SK-N-SH treated with all-trans-retinoic acid at 6 μM for 48 hours (cell line): ENCODE measurements at regions not wholly inside any gene's neighbourhood (a gene's known extent, or its start where the extent isn't known, plus 50 kb on each side); places are given as distances from the start of the nearest gene placed in this dataset.

Source experiments
- ATAC-seq: fragments of 200-7000 bp; cut with Tn5 transposase; 3 replicates; pipeline ENCODE4 v1.9.1; 2020; ENCODE audit warnings: mild to moderate bottlenecking, moderate library complexity
- ESRRG ChIP-seq: fragments of 250-450 bp; sonication (Bioruptor Pico); IDR thresholded peaks from 2 replicates; pipeline ENCODE4 v1.6.1; 2021; ENCODE audit warnings: mild to moderate bottlenecking
- GLIS3 ChIP-seq: fragments of 250-450 bp; sonication (Bioruptor Pico); IDR thresholded peaks from 2 replicates; pipeline ENCODE4 v1.5.0; 2020; ENCODE audit warnings: mild to moderate bottlenecking, moderate library complexity
- OSR1 ChIP-seq: fragments of 250-450 bp; sonication (Bioruptor Pico); IDR thresholded peaks from 2 replicates; pipeline ENCODE4 v1.8.0; 2022; ENCODE audit warnings: moderate library complexity, mild to moderate bottlenecking, inconsistent platforms
- PPARA ChIP-seq: fragments of 250-450 bp; sonication (Bioruptor Pico); IDR thresholded peaks from 2 replicates; pipeline ENCODE4 v1.5.0; 2020; ENCODE audit warnings: mild to moderate bottlenecking, borderline replicate concordance
- SNAI2 ChIP-seq: fragments of 250-450 bp; sonication (Bioruptor Pico); IDR thresholded peaks from 2 replicates; pipeline ENCODE4 v1.5.0; 2020; ENCODE audit warnings: mild to moderate bottlenecking, moderate library complexity
- TCF4 ChIP-seq: fragments of 250-450 bp; sonication (Bioruptor Pico); IDR thresholded peaks from 2 replicates; pipeline ENCODE4 v1.8.0; 2021; ENCODE audit warnings: mild to moderate bottlenecking, moderate library complexity, borderline replicate concordance
- TOX ChIP-seq: fragments of 250-450 bp; sonication (Bioruptor Pico); IDR thresholded peaks from 2 replicates; pipeline ENCODE4 v1.8.0; 2021; ENCODE audit warnings: mild to moderate bottlenecking, moderate library complexity, borderline replicate concordance
- ZFP3 ChIP-seq: fragments of 250-450 bp; sonication (Bioruptor Pico); IDR thresholded peaks from 2 replicates; pipeline ENCODE4 v1.5.0; 2020; ENCODE audit warnings: mild to moderate bottlenecking, moderate library complexity
- ZFP30 ChIP-seq: fragments of 450-650 bp; formaldehyde crosslinking; IDR thresholded peaks from 2 replicates; pipeline ENCODE4 v1.5.0; 2022; ENCODE audit warnings: mild to moderate bottlenecking, moderate library complexity
- ZNF565 ChIP-seq: fragments of 450-650 bp; formaldehyde crosslinking; conservative IDR thresholded peaks from 2 replicates; pipeline ENCODE4 v1.5.0; 2020; ENCODE audit warnings: low read depth, mild to moderate bottlenecking, moderate library complexity
- ZNF8 ChIP-seq: fragments of 450-650 bp; formaldehyde crosslinking; IDR thresholded peaks from 2 replicates; pipeline ENCODE4 v1.5.0; 2020; ENCODE audit warnings: mild to moderate bottlenecking, moderate library complexity
- TF ChIP-seq, protein P1 (sequence below): fragments of 250-450 bp; sonication (Bioruptor Pico); IDR thresholded peaks from 2 replicates; pipeline ENCODE4 v1.8.0; 2021; ENCODE audit warnings: low read depth, mild to moderate bottlenecking, moderate library complexity, borderline replicate concordance
- TF ChIP-seq, protein P2 (sequence below): fragments of 250-450 bp; sonication (Bioruptor Pico); IDR thresholded peaks from 2 replicates; pipeline ENCODE4 v1.5.1; 2020; ENCODE audit warnings: low read depth, mild to moderate bottlenecking, moderate library complexity
- TF ChIP-seq, protein P3 (sequence below): fragments of 250-450 bp; sonication (Bioruptor Pico); IDR thresholded peaks from 2 replicates; pipeline ENCODE4 v1.5.0; 2020; ENCODE audit warnings: mild to moderate bottlenecking, moderate library complexity
- TF ChIP-seq, protein P4 (sequence below): fragments of 250-450 bp; sonication (Bioruptor Pico); IDR thresholded peaks from 2 replicates; pipeline ENCODE4 v1.8.0; 2020; ENCODE audit warnings: mild to moderate bottlenecking, moderate library complexity, borderline replicate concordance

DNA sequence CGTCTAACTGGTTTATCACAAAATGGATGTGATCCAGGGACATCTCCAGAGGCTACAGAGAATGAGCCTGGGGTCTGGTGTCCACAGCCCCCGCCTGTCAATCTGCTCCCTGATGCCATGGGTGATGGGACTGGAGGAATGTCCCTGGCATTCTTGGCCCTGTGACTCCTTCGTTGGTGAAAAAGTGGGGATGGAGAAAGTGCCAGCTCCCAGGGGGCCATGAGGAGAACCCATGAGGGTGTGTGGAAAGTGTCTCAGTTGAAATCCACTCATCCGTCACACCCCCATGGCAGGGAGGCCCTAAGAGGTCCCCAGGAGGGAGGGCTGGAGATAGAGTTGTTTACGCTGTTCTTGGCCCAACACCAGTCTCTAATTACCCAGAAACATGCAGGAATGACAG is 322.0 kb downstream of the CTTN start (continued):
- TF ChIP-seq, protein P1, sequence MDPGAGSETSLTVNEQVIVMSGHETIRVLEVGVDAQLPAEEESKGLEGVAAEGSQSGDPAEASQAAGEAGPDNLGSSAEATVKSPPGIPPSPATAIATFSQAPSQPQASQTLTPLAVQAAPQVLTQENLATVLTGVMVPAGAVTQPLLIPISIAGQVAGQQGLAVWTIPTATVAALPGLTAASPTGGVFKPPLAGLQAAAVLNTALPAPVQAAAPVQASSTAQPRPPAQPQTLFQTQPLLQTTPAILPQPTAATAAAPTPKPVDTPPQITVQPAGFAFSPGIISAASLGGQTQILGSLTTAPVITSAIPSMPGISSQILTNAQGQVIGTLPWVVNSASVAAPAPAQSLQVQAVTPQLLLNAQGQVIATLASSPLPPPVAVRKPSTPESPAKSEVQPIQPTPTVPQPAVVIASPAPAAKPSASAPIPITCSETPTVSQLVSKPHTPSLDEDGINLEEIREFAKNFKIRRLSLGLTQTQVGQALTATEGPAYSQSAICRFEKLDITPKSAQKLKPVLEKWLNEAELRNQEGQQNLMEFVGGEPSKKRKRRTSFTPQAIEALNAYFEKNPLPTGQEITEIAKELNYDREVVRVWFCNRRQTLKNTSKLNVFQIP (CRISPR knock-in tag), result no peak
- no peak for TF ChIP-seq TCF4 (CRISPR knock-in tag)
- TF ChIP-seq SNAI2 (CRISPR knock-in tag), result no peak
- TF ChIP-seq, all 23 proteins: peak for 0

DNA sequence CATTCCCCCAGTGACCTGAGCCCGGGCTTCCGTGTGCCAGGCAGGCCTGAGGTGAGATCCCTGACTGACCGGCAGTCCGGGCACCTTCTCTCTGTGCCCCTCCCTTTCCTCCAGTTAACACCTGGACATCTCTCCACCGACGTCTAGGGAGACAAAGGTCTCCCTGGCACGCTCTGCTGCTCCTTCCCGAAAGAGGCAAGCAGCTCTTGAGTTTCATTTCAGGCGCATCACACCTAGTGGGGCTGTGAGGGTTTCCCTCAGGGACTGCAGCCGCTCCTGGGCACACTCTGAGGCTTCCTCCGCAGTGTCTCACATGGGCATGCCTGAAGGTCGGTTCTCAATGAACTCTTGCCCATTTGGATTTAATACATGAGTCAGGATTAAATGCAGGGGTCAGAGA is 322.7 kb downstream of the CTTN start:
- no peak for ATAC-seq
- TF ChIP-seq ZNF8 (no peak), TCF4 (CRISPR knock-in tag) (no peak), TOX (CRISPR knock-in tag) (no peak), ZFP30 (no peak)
- TF ChIP-seq, all 23 proteins: peak for 0

DNA sequence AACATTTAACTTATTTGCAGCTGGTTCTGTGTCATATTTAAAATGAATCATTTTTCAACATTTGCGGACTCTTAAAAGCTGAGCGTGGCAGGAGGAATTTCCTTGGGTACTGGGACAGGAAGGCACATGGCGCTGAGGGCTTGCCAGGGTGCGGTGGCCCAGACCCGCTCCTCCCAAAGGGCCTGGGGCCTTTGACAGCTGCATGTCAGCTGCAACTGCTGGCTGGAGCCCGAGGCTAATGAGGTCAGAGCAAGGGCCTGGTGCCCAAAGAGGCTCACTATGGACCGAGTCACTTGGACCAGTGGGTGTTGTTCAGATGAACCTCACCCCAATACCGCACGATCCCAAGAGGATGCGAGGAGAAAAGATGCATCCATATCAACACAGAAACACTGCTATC is 326.9 kb downstream of the CTTN start:
- TF ChIP-seq TCF4 (CRISPR knock-in tag) (no peak), GLIS3 (CRISPR knock-in tag) (no peak), SNAI2 (CRISPR knock-in tag) (no peak), ESRRG (CRISPR knock-in tag) (no peak), PPARA (CRISPR knock-in tag) (no peak), TOX (CRISPR knock-in tag) (no peak), ZFP30 (no peak), ZNF565 (no peak)
- TF ChIP-seq, protein P1 (CRISPR knock-in tag), result no peak
- TF ChIP-seq, protein P2, sequence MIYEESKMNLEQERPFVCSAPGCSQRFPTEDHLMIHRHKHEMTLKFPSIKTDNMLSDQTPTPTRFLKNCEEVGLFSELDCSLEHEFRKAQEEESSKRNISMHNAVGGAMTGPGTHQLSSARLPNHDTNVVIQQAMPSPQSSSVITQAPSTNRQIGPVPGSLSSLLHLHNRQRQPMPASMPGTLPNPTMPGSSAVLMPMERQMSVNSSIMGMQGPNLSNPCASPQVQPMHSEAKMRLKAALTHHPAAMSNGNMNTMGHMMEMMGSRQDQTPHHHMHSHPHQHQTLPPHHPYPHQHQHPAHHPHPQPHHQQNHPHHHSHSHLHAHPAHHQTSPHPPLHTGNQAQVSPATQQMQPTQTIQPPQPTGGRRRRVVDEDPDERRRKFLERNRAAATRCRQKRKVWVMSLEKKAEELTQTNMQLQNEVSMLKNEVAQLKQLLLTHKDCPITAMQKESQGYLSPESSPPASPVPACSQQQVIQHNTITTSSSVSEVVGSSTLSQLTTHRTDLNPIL (CRISPR knock-in tag), result no peak
- TF ChIP-seq, protein P3, sequence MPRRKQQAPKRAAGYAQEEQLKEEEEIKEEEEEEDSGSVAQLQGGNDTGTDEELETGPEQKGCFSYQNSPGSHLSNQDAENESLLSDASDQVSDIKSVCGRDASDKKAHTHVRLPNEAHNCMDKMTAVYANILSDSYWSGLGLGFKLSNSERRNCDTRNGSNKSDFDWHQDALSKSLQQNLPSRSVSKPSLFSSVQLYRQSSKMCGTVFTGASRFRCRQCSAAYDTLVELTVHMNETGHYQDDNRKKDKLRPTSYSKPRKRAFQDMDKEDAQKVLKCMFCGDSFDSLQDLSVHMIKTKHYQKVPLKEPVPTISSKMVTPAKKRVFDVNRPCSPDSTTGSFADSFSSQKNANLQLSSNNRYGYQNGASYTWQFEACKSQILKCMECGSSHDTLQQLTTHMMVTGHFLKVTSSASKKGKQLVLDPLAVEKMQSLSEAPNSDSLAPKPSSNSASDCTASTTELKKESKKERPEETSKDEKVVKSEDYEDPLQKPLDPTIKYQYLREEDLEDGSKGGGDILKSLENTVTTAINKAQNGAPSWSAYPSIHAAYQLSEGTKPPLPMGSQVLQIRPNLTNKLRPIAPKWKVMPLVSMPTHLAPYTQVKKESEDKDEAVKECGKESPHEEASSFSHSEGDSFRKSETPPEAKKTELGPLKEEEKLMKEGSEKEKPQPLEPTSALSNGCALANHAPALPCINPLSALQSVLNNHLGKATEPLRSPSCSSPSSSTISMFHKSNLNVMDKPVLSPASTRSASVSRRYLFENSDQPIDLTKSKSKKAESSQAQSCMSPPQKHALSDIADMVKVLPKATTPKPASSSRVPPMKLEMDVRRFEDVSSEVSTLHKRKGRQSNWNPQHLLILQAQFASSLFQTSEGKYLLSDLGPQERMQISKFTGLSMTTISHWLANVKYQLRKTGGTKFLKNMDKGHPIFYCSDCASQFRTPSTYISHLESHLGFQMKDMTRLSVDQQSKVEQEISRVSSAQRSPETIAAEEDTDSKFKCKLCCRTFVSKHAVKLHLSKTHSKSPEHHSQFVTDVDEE, result no peak
- TF ChIP-seq, protein P4, sequence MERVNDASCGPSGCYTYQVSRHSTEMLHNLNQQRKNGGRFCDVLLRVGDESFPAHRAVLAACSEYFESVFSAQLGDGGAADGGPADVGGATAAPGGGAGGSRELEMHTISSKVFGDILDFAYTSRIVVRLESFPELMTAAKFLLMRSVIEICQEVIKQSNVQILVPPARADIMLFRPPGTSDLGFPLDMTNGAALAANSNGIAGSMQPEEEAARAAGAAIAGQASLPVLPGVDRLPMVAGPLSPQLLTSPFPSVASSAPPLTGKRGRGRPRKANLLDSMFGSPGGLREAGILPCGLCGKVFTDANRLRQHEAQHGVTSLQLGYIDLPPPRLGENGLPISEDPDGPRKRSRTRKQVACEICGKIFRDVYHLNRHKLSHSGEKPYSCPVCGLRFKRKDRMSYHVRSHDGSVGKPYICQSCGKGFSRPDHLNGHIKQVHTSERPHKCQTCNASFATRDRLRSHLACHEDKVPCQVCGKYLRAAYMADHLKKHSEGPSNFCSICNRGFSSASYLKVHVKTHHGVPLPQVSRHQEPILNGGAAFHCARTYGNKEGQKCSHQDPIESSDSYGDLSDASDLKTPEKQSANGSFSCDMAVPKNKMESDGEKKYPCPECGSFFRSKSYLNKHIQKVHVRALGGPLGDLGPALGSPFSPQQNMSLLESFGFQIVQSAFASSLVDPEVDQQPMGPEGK (CRISPR knock-in tag), result no peak
- no peak for ATAC-seq

DNA sequence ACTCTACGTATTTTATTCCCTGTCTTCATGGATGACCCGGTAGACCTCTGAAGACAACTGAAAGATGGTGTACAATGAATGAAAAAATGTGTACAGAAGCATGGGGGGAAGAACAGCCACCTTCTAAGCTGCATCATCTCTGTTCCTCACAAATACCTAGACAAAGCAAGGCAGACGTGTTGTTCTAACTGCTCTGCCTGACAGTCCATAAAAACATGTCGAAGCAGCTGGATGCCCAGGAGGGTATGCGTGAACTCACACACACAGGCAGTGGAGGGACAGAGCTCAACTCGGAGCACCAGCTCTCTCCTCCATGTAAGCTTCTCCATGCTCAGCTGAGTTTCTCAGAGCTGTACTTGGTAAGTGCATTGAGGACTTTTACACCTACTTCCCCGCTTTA is 327.4 kb downstream of the CTTN start:
- no peak for TF ChIP-seq ZFP3
- TF ChIP-seq, all 23 proteins: peak for 0

DNA sequence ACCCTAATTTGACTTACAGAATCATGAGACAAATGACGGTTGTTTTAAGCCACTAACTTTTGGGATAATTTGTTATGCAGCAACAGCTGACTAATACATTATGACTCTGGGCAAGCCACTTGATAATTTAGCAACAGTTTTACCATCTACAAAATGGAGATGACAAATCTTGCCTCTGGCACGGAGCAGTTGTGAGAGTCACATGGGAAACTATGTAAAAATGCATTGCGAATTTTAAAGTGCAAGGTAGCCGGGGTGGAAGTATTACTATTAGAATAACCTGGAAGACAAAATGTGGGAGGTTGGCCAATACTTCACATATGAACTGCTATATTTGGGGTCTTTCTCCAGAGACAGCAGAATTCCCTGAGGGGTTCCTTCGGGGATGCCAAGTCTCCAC is 328.7 kb downstream of the CTTN start:
- no peak for ATAC-seq
- TF ChIP-seq ZNF565 (no peak), OSR1 (CRISPR knock-in tag) (no peak)

More for the DNA sequence above, 327.4 kb downstream of the CTTN start:
- ATAC-seq, result no peak
